22Rv1 (cell line): ENCODE measurements at regions not wholly inside any gene's neighbourhood (a gene's known extent, or its start where the extent isn't known, plus 50 kb on each side); places are given as distances from the start of the nearest gene placed in this dataset.
"Not testable (repeated sequence)": the region's sequence is repeated elsewhere in the genome, so short reads cannot be mapped to it uniquely, and the experiment has no call there.

Source experiments
- H3K27ac ChIP-seq: fragments of 450-650 bp; 2 replicates; pipeline ENCODE4 v1.5.1; 2017
- CTCF ChIP-seq: fragments of 450-650 bp; IDR thresholded peaks from 2 replicates; pipeline ENCODE4 v1.5.1; 2017; ENCODE audit warnings: mild to moderate bottlenecking
- ZFX ChIP-seq: fragments of 450-650 bp; IDR thresholded peaks from 2 replicates; pipeline ENCODE4 v1.6.1; 2017; ENCODE audit warnings: antibody characterized with exemption, borderline replicate concordance

- no peak overlapping the region for H3K27ac ChIP-seq
- TF ChIP-seq CTCF: no peak
- no peak for TF ChIP-seq ZFX
Measured at GRCh38 chr1:10880063-10880462, 83.6 kb upstream of the CASZ1 start.

GRCh38 chr1:10881046-10881445 is 84.6 kb upstream of the CASZ1 start:
- H3K27ac ChIP-seq: no peak overlapping the region
- no peak for TF ChIP-seq CTCF
- no peak for TF ChIP-seq ZFX

- TF ChIP-seq CTCF: no peak
- no peak for TF ChIP-seq ZFX
- no peak overlapping the region for H3K27ac ChIP-seq
Measured at GRCh38 chr1:10882069-10882468, 85.6 kb upstream of the CASZ1 start.

GRCh38 chr1:10887032-10887431 is 90.6 kb upstream of the CASZ1 start:
- H3K27ac ChIP-seq: not testable (repeated sequence)

- H3K27ac ChIP-seq: no peak overlapping the region
- no peak for TF ChIP-seq ZFX
- no peak for TF ChIP-seq CTCF
Measured at GRCh38 chr1:10888291-10888690, 91.8 kb upstream of the CASZ1 start.

GRCh38 chr1:10888791-10889649 is 92.6 kb upstream of the CASZ1 start:
- TF ChIP-seq CTCF (no peak), ZFX (no peak)
- no peak overlapping the region for H3K27ac ChIP-seq

GRCh38 chr1:10889650-10890353 is 93.4 kb upstream of the CASZ1 start:
- TF ChIP-seq ZFX (no peak), CTCF (no peak)
- no peak overlapping the region for H3K27ac ChIP-seq
